A673 (cell line): ENCODE measurements at regions not wholly inside any gene's neighbourhood (a gene's known extent, or its start where the extent isn't known, plus 50 kb on each side); places are given as distances from the start of the nearest gene placed in this dataset.

Experiments
- EZH2 ChIP-seq: fragments of 200-600 bp; sonication (generic); IDR thresholded peaks from 2 replicates; pipeline ENCODE4 v1.6.1; 2017; ENCODE audit warnings: borderline replicate concordance, low read depth, mild to moderate bottlenecking, mixed read lengths, antibody characterized with exemption, low read length; ENCODE audit not compliant: poor library complexity, severe bottlenecking
- TF ChIP-seq, protein P1 (sequence below): fragments of 300-800, 200-600 bp; sonication (generic); conservative IDR thresholded peaks from 2 replicates; pipeline ENCODE4 v1.5.1; 2017; ENCODE audit warnings: low read depth, mild to moderate bottlenecking, antibody characterized with exemption, low read length, moderate library complexity, mixed read lengths

DNA sequence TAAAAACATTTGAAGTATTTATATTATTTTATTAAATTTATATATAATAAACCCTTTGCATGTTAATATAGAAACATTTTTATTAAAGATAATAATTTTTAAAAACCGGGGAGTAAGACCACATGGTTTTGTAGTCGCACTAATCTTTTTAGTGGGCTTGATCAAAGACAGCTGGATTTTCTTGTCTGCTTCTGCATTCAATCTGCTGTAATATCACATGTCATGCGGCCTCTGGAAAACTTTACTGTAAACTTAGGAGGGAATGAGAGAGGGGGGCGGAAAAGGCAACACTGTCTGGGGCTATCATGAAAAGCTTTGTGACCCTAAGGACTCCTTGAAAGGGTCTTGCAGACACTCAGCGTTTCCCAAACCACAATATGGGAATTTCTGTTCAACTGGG is 62.8 kb upstream of the NLGN4X start:
- TF ChIP-seq, protein P1, sequence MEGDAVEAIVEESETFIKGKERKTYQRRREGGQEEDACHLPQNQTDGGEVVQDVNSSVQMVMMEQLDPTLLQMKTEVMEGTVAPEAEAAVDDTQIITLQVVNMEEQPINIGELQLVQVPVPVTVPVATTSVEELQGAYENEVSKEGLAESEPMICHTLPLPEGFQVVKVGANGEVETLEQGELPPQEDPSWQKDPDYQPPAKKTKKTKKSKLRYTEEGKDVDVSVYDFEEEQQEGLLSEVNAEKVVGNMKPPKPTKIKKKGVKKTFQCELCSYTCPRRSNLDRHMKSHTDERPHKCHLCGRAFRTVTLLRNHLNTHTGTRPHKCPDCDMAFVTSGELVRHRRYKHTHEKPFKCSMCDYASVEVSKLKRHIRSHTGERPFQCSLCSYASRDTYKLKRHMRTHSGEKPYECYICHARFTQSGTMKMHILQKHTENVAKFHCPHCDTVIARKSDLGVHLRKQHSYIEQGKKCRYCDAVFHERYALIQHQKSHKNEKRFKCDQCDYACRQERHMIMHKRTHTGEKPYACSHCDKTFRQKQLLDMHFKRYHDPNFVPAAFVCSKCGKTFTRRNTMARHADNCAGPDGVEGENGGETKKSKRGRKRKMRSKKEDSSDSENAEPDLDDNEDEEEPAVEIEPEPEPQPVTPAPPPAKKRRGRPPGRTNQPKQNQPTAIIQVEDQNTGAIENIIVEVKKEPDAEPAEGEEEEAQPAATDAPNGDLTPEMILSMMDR, result no peak
- TF ChIP-seq EZH2, result no peak
